ENCODE measurements at regions not wholly inside any gene's neighbourhood (a gene's known extent, or its start where the extent isn't known, plus 50 kb on each side); places are given as distances from the start of the nearest gene placed in this dataset.
A peak's percentile ranks its signal among the peaks of the same experiment; 100 is the strongest.

DNA sequence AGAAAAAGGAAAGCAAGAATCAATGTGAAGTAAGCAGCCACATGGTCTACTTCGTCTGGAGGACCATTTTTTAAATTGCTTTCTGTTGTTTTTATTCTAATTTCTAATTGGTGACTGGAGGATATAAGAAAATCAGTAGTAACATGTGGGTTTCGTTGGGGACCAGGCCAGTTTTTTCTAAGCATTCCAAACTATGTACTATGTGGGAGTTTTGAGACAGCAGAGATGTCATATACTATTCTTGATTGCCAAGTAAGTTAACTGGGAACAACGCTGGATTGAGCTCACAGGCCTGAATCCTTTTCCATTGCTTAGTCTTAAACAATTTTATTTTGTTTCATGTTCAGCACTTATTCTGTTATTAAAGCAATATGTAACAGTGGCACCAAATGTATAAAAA, 225.7 kb downstream of the TMEM167A start:
- peak in 2 of 3 donors; percentile 55 to 82 for DNase-seq

DNA sequence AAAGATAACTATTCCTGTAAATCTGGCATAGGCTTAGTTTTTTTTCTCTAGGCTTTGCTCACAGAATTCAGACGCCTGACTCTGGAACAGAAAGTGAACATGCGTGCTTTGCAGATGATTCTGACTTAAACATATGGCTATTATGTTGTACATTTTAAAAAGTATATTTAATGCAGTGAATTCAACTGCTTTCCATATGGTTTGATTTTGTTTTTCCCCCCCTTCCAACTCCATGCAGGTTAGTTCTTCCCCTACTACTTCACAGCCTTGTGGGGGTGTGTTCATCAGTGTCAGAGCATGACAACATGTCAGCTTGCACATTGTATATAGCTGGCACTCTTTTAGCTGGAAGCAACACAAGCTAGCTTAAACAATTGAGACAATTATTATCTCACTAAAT, 226.8 kb downstream of the TMEM167A start:
- DNase-seq, result peak in 1 of 3 donors; percentile 65

DNA sequence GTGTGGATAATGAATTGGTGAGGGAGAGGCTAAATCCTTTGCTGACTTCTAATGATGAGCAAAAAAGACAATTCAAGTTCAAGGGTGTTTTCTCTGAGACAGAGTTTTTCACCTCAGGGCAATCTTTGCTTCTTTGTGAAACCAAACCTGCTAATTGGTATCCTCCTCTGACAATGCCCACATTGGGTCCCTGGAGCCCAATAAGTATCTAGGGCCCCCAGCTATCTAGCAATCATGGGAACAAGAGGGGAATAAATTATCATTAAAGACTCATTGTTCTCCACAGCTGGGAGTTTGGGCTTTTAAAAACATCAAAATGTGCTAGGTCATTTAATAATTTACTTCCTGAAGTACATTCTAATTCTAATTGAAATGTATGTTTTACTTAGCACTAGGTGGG, 227.3 kb downstream of the TMEM167A start:
- DNase-seq, result no peak

DNA sequence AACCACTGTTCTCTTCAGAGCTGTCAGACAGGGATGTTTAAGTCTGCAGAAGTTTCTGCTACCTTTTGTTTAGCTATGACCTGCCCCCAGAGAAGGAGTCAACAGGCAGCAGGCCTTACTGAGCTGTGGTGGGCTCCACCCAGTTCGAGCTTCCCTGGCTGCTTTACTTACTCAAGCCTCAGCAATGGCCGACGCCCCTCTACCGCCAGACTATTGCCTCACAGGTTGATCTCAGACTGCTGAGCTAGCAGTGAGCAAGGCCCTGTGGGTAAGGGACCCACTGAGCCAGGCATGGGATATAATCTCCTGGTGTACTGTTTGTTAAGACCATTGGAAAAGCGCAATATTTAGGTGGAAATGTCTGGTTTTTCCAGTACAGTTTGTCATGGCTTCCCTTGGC, 229.6 kb downstream of the TMEM167A start:
- DNase-seq, result no peak

DNA sequence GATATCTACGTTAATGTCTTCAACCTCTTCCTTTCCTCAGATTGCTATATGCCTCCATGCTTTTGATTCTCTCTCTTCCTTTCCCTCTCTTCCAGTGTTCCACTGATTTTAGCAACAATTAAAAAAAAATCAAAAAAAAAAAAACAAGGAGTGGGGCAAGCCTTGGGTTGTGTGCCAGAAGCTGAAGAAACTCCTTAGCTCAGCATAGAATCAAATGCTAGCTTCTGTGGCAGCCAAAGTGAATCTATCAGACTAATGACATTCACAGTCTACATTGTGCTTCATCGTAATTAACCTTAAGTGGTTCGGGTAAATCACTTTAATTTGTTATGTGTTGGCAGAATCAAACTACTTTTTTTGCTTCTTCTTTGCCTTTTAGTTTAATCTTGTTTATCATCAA, 237.3 kb downstream of the TMEM167A start:
- DNase-seq, result no peak

DNA sequence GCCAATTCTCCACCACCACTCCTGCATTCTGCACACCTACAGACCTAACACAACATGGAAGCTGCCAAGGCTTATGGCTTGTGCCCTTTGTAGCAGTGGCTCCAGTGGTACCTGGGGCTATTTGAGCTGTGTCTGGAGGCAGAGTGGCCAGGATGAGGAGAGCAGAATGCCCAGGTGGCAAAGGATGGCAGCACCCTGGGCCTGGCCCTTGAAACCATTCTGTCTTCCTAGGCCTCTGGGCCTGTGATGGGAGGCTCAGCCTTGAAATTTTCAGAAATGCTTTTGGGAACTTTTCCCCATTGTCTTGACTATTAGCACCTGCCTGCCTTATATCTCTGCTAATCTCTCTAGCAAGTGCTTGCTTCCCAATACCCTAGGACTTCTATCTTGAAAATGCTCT, 241.7 kb downstream of the TMEM167A start:
- no peak for DNase-seq

DNA sequence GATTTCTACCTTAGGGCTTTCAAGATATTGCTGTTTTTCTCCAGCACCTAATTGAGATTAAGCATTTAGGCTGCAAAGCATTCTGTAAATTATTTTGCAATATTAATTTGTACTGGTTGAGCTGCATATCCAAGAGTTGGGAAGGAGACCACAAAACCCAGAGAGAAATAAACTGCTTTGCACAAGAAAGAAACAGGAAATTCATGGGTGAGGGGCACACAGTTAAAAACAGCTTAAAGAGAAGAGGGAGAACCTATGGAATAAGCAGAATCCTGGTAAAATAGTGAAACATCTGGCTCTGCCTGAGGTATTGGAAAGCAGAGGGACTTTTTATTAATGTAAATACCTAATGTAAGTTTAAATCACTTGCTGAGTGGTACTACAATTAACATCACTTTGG, 243.0 kb downstream of the TMEM167A start:
- DNase-seq, result no peak

DNA sequence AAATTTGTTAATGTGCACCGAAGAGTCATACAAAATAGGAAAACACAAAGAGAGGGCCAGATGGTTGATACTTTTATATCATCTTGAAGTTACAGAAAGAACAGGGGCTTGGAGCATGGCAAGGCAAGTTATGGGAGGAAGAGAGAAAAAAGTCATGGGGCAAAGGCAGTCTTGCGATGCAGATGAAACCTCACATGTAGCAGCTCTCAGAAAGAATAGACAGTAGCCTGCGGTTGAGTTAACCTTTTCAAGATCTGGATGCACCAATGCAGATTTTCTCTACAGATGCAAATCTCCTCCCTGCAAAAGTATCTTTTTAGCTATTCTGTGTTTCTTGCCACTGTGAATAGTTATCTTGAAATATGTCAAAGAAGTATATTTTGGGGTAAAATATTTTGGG, 243.9 kb downstream of the TMEM167A start:
- DNase-seq, result no peak

DNA sequence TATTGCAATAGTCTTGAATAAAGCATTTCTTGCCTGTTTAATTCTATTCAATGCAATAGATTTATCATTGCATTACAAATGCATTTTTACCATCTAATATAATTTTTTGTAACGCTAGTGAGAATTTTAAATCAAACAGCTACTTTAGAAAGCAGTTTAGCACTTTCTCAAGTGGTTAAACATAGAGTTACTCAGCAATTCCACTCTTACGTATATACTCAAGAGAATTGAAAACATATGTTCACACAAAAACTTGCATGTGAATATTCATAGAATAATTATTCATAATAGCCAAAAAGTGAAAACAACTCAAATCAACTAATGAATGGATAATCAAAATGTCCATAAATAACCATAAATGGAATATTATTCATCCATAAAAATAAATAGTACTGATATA, 244.7 kb downstream of the TMEM167A start:
- no peak for DNase-seq

DNA sequence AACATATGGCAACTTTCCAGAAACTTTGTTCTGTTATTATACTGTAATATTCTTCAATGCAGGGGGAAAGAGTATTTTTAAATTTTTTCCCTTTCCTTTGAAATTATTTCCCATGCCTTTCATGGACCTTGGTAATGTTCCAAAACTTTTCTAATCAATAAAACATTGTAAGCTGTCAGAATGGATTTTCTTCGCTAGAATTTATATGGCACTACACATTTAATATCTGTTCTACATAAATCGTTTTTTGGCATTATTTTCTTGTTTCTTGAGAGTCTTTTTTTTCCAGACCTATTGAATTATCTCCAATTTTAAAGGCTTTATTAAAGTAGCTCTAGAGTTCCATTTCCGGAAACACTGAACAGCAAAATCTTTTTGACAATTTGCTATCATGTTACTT, 249.0 kb downstream of the TMEM167A start:
- DNase-seq, result peak in 1 of 3 donors; percentile 64

DNA sequence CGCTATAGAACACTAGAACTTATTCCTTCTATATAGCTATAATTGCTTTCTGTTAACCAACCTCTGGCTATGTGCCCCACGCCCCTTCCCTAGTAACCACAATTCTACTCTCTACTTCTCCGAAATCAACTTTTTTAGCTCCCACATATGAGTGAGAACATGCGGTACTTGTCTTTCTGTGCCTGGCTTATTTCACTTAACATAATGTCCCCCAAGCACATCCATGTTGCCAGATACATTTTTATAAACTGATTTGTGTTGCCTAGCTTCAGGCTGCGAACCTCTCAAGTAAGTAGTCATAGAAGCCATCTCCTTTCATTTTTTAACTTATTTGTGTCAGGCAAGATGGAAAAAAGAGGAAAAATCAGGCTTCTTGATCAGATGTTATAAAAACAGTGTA, 249.5 kb downstream of the TMEM167A start:
- DNase-seq, result no peak

DNA sequence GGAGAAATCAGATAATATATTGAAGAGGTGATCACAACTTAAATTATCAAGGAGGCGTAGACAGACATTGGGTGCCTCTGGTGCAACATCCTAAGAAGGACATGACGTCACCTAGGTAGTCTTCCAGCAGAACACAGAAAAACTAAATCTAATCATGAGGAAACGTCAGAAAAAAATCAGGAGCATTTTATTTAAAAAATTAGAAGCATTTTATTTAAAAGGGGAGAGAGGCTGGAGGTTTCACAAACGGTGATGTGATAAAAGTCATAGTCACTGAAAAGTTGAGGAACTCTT, 254.6 kb downstream of the TMEM167A start:
- peak in 1 of 3 donors; percentile 39 for DNase-seq

DNA sequence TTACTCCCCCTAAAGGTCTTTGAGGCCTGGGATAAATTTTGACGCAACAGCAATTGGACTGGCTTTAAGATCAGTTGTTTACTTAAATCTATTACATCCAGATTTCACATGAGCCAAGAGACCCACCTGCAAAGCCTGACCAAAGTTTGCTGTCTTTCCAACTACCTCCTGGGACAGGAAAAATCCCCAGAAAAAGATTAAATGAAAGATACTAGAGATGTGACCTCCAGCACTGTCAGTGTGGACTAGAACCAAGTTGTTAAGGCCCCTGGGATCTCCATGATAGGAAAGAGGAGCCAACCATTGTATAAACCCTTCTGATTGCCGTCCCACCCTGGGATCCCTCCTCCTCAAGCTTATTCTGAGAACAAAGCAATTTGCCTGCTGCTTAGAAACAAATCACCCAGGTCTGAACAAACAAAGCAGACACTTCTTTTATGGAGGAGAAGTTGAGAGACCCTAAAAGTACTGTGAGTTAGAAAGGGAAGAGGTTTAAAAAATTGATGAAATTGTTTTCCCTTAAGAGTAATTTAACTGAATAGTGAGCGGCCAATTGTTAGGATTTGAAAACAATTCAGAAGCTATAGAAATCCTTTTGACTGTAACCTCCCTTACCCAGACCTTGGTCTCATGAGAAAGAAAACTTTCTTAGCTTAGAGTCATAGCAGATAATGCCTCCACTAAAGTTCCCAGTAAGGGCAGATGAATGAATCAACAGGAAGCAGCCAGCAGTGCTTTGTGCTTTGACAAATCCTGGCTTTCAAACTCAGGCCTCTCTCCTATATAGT, 255.2 kb downstream of the TMEM167A start:
- DNase-seq, result peak; percentile 46 to 87 (median 60)

DNA sequence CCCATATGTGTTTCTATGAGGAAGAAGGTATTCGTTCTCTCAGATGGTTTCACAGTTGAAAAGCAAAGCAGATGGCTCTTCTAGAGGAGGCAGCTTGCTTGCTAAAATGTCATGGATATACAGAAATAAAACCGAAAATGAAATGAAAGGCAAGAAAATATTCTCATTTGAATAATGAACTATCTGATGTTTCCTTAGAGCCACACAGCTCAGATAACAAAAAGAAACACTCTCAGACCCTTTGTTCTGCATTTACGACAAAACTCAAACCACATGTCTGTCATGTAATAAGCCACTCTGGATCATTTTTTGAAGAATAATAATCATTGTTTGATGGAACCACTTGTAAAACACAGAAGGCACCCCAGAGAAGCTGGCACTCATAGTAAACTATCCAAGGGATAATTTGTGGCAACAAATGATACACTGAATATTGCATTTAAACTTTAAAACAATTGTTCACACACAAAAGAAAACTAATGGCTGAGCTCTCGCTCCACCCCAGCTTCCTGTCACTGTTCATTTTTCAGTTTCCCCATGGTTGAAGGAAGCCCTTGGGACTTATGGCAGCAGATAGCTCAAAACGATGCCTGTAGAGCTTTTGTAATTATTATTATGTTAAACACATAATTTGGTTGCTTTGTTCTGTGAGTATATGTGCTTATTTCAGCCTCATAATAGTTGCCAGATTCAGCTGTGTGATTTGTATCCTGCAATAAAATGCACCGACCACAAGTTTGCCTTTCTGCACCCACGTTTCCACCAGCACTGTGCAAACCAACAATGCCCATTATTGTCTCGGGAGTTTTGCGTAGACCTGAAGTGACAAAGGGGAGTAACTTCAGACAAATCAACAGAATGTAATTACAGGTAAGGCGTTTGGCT, 256.0 kb downstream of the TMEM167A start:
- no peak for DNase-seq

DNA sequence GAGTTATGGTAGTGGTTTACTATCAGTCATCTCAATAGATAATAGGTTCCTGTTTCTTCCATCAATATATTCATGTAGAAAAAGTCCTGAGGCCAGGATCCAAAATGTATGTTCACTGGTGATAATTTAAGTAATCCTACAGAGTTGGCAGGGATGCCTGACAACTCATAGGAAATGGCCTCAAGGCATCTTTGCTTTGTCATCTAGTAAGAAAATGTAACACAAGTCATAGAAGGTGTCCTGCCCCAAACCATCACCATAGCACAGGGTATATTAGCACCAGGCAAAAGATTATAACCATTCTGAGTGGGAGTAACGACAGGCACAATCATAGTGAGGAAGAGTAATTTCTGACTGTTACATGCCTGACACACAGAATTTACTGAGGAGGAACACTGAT, 257.0 kb downstream of the TMEM167A start:
- no peak for DNase-seq

DNA sequence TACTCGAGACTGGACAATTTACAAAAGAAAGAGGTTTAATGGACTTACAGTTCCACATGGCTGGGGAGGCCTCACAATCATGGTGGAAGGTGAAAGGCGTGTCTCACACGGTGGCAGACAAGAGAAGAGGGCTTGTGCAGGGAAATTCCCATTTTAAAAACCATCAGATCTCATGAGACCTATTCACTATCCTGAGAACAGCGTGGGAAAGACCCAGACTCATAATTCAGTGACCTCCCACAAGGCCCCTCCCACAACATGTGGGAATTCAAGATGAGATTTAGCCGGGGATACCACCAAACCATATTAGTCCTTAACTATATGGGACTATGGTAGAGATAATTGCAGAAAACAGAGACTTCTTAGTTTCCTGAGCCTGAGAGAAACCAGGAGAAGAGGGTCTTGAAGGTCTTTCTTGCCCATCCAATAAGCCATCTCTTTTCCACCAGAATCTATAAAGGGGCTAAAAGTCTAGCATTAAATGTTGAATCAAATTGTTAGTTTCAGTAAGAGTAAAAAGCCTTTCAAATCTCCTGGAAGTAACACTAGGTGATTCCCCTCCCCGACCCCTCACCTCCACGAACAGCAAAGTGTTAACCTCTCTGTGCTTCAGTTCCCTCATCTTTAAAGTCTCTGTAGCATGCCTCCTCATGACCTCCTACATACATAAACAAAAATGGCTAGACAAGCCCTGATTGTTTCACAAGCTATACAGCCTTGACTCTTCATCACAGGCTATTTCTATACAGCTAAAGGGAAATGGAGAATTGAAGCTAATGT, 259.1 kb downstream of the TMEM167A start:
- DNase-seq, result no peak

DNA sequence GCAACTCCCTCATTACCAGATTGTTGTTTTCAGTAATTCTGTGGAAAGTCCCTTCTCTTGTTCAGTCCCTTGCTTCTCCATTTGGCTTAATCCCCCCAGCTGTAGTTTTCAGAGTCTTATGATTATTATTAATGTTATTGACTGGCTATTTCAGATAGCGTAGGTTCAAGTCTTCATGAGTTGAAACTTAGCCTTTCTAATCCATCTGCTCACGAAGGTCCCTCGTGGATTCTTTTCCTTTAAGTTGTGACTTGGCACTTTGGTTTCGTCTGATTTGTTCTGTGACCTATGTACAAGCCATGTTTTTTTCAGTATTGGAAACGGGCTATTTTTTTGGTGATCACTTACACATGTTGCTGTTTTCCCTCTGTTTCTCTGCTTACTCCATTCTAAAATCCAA, 260.3 kb downstream of the TMEM167A start:
- DNase-seq, result peak; percentile 67 to 85 (median 67)

DNA sequence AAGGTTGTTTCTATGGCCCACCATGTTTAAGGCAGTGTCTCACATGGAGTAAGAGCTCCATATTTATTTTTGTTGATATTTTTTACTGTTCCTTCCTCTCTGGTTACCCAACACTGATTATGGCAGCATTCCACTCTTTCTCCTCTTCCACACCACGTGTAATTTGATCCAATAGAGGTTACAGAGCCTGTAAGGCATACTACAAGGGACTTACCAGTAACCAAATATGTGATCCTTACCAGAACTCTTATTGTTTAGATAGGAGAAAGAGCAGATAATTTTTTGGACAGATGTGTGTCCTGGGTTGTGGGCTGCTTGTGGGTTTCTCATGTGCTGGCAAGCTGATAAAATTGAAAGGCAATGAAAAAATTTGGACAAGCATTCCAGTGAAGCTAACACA, 261.3 kb downstream of the TMEM167A start:
- no peak for DNase-seq

DNA sequence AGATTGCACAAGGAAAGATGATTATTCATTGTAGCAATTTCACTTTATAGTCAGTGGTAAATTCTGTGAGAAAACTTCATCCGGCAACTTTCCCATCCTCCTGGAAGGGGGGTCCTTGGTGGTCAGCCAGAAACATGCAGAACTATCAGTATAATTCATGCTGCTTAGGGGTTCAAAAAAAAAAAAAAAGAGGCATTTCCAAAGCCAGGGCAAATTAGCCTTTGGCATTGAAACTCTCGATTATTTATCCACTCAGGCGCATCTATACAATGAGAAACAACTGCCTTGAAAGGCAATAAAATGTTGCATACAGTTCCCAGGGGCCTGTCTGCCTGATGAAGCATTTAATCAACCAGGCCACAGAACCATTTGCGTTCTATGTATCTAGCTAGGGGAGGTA, 263.3 kb downstream of the TMEM167A start:
- DNase-seq, result peak in 1 of 3 donors; percentile 66

DNA sequence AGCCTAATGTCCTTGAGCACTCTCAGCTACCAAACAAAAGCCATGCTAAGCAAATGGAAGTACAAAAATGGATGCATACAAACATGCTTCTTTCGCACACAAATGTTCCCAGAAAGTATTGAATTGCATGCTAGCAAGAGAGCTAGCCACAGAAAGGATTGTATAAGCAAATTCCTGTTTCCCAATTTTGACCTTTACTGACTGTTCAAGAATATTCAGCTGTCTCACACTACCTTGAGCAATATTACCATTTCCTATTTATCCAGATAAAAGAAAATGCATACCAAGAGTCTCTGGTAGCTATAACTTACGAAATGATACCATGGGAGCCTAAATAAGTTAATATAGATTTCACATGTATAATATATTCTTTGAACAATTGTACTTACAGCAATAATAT, 264.6 kb downstream of the TMEM167A start:
- peak in 1 of 3 donors; percentile 35 for DNase-seq

DNA sequence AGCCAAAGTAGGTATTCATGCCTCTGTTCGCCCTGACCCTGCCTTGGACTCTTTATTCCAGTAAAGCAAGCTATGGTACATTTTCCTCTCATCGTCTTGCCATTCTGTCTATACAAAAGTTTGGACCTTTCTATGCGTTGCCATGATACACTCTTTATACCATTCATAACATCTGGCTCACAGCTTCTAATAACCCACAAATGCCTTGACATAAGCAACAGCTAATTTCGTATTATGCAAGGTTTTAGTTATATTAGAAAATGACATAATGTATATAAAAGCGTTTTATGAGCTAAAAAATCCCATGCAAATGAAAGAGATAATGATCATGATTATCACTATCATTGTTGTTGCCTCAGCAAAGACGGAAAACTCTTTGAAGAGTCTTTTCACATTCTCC, 265.7 kb downstream of the TMEM167A start:
- no peak for DNase-seq

DNA sequence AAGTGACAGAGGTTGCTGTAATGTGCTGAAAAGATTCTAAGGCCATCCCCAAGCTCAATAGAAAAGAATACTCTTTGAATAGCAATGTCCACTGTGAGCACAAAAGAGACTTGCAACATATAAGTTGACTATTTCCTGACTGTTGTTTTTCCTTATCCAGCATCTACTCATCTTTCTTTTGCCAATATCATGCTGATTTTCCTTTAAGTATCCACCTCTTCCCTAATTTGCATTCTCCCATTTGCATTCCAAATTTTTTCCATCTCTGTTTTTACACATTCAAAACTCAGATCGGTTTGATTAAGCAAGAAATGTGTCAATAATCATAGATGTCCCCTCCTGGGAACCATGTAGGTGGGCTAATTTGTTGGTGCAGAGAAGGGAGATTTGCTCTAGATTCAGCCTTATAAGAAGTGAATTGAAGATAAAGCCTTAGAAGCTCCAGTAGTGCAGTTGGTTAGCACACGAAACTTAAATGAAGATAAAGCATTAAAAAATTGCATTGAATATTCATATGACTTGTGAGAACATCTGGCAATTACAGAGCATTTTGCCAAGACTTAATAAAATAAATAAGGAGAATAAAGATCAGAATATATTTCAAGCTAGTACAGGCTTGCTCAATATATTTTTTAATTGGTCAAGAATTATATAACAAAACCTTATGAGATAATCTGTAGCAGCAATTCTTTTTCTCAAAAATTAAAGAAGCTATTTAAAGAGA, 267.6 kb downstream of the TMEM167A start:
- peak in 1 of 3 donors; percentile 52 for DNase-seq
